ENCODE measurements at regions not wholly inside any gene's neighbourhood (a gene's known extent, or its start where the extent isn't known, plus 50 kb on each side); places are given as distances from the start of the nearest gene placed in this dataset.

DNA sequence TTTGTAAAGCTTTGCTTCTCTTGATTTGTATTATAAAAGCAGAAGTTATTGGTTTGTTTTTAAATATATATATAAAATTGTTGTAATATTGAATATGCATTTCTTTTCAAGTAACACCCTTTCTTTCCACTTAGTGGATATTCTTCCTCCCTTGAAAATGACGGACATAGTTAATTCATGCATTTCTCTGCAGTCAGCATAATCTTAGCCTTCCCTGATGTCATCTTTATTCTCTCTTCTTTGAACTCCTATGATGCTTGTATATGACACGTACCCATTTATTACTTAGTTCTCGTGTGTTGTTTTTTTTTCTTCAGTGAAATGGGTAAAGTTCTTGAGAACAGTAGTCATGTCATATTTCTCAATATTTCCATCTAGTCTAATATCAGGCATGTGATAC is 191.2 kb downstream of the MDFIC start:
- intact Hi-C loops (cut with DNase I) = no loop called here
- Histone ChIP-seq H3K9me3 (no peaks in the 10 kb centered on the region), H3K4me3 (no peak overlapping the region), H3K27me3 (ENCODE audit: insufficient read depth in 3 of 3, low read length in 2 of 3) (no peaks in the 10 kb centered on the region), H3K4me1 (no peaks in the 10 kb centered on the region), H3K27ac (no peak overlapping the region), H3K36me3 (ENCODE audit: insufficient read depth in 1 of 2, low read depth in 1 of 2) (no peaks in the 10 kb centered on the region)
- WGBS, 3 donors = 93 to 97% (median 95%) methylated on average over 3 of the region's 3 CpGs
- no peak for DNase-seq
- TF ChIP-seq, protein P1, sequence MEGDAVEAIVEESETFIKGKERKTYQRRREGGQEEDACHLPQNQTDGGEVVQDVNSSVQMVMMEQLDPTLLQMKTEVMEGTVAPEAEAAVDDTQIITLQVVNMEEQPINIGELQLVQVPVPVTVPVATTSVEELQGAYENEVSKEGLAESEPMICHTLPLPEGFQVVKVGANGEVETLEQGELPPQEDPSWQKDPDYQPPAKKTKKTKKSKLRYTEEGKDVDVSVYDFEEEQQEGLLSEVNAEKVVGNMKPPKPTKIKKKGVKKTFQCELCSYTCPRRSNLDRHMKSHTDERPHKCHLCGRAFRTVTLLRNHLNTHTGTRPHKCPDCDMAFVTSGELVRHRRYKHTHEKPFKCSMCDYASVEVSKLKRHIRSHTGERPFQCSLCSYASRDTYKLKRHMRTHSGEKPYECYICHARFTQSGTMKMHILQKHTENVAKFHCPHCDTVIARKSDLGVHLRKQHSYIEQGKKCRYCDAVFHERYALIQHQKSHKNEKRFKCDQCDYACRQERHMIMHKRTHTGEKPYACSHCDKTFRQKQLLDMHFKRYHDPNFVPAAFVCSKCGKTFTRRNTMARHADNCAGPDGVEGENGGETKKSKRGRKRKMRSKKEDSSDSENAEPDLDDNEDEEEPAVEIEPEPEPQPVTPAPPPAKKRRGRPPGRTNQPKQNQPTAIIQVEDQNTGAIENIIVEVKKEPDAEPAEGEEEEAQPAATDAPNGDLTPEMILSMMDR (IDR thresholded peaks at IDR 0.05) = no peak
- no peak for ATAC-seq

DNA sequence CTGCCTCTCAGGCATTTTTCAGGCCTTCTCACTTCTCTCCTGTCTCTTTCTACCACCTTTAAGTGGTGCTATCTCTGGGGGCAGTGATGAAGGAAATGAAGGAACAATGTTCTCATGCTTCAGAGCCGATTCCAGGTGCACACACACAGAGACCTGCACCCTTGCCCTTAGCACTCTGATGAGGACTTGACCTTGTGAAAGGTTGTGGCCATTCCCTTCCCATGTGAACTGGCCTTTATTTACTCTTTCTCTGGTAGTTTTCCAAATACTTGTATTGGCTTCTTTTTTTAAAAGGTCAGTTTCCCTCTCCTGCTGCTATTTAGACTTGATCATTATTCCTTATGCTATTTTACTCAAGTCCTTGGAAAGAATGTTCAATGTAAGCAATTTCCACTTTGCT is 188.6 kb downstream of the MDFIC start:
- 60 to 66% (median 62%) methylated on average over 1 of the region's 1 CpG for WGBS, 3 donors
- intact Hi-C loops (cut with DNase I) = no loop called here

DNA sequence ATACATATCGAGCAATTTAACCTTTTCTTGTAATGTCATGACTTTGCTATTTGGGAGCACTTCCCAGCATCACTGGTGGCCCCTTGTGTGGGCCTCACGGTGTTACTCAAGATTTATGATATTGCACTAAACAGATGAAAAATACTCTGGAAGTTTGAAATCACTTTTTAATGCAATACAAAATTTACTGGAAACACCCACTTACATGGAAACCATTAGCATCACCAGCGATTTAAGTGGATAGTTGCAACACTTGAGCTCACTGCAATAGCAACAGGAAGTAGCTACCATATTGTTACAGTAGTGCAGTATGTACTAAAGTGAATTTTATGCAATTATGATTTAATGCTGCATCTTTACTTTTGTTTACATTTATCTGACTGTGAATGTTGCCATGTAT is 184.4 kb downstream of the MDFIC start:
- DNase-seq (no peak), ATAC-seq (no peak)
- H3K36me3 ChIP-seq (ENCODE audit: insufficient read depth in 1 of 2, low read depth in 1 of 2) = no peaks in the 10 kb centered on the region
- H3K27ac ChIP-seq = no peak overlapping the region
- peaks cover 0 to 2% (median 0%) of the 10 kb centered on the region in 3 donors for H3K27me3 ChIP-seq (ENCODE audit: insufficient read depth in 3 of 3, low read length in 2 of 3)
- no peaks in the 10 kb centered on the region for H3K4me1 ChIP-seq
- 92 to 95% (median 92%) methylated on average over 3 of the region's 3 CpGs for WGBS, 3 donors
- TF ChIP-seq, protein P1 (IDR thresholded peaks at IDR 0.05) = no peak
- intact Hi-C loops (cut with DNase I) = no loop called here
- no peak overlapping the region for H3K4me3 ChIP-seq
- H3K9me3 ChIP-seq = no peaks in the 10 kb centered on the region

More for the DNA sequence above, 188.6 kb downstream of the MDFIC start:
- Histone ChIP-seq H3K27me3 (ENCODE audit: insufficient read depth in 3 of 3, low read length in 2 of 3) (no peaks in the 10 kb centered on the region), H3K36me3 (ENCODE audit: insufficient read depth in 1 of 2, low read depth in 1 of 2) (no peaks in the 10 kb centered on the region), H3K4me1 (no peaks in the 10 kb centered on the region), H3K4me3 (no peak overlapping the region), H3K9me3 (no peaks in the 10 kb centered on the region), H3K27ac (no peak overlapping the region)
- ATAC-seq (no peak), DNase-seq (no peak)
- TF ChIP-seq, protein P1 (IDR thresholded peaks at IDR 0.05) = no peak

DNA sequence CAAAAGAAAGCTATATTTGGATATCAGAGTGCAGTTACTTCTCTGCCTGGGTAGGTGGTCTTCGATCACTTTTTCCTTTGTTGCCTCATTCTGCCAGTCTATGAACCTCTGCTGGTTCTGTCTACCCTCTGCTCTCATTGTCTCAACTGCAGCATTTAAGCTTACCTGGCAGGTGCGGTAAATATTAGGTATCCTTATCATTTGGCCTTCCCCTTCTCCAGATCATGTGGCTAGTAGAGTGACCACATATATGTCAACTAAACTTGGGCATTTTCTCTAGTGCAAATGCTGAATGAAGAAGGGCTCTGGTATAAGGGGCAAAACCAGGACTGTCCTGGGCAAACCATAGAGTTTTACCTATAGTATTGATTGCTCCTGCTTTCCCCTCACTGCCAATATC is 180.8 kb downstream of the MDFIC start:
- no peak overlapping the region for H3K4me3 ChIP-seq
- WGBS, 3 donors = 98 to 100% (median 100%) methylated on average over 2 of the region's 2 CpGs
- no peak overlapping the region for H3K27ac ChIP-seq
- H3K4me1 ChIP-seq = no peaks in the 10 kb centered on the region
- intact Hi-C loops (cut with DNase I) = no loop called here
- ATAC-seq (no peak), DNase-seq (no peak)
- H3K9me3 ChIP-seq = no peaks in the 10 kb centered on the region
- TF ChIP-seq, protein P1 (IDR thresholded peaks at IDR 0.05) = no peak
- no peaks in the 10 kb centered on the region for H3K36me3 ChIP-seq (ENCODE audit: insufficient read depth in 1 of 2, low read depth in 1 of 2)
- H3K27me3 ChIP-seq (ENCODE audit: insufficient read depth in 3 of 3, low read length in 2 of 3) = peaks cover 0 to 2% (median 0%) of the 10 kb centered on the region in 3 donors

DNA sequence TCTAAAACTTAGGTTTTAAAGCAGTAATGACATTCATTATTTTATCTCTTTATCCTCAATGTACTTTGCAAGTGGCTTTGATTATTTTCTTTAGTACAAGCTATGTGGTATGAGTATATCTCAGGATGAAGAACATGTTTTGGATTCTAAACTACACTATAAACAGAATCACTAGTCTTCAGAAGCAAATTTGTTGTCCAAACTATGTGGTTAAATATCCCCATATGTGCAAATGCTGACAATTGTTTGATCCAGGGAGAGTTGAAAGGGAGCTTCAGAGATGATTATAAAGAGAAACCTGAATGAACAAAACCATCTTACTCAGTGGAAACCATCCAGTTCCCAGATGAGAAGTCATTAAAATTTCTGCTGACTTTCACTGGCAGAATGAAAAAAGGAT is 179.3 kb downstream of the MDFIC start:
- no peaks in the 10 kb centered on the region for H3K9me3 ChIP-seq
- TF ChIP-seq, protein P1 (IDR thresholded peaks at IDR 0.05) = no peak
- no peaks in the 10 kb centered on the region for H3K4me1 ChIP-seq
- no peak overlapping the region for H3K4me3 ChIP-seq
- DNase-seq (no peak), ATAC-seq (no peak)
- H3K27ac ChIP-seq = no peak overlapping the region
- H3K27me3 ChIP-seq (ENCODE audit: insufficient read depth in 3 of 3, low read length in 2 of 3) = peaks cover 0 to 2% (median 0%) of the 10 kb centered on the region in 3 donors
- intact Hi-C loops (cut with DNase I) = no loop called here
- H3K36me3 ChIP-seq (ENCODE audit: insufficient read depth in 1 of 2, low read depth in 1 of 2) = no peaks in the 10 kb centered on the region
